Glutamatergic neuron (in vitro differentiated cells): ENCODE measurements at regions not wholly inside any gene's neighbourhood (a gene's known extent, or its start where the extent isn't known, plus 50 kb on each side); places are given as distances from the start of the nearest gene placed in this dataset.

Experiments used
- DNase-seq: peaks from one replicate; pipeline ENCODE4 v3.0.0; 2022
- H3K27ac Mint-ChIP-seq: one replicate; pipeline ENCODE4 v1.8.0; 2020; ENCODE audit warnings: mild to moderate bottlenecking, mixed read lengths, inconsistent platforms; ENCODE audit not compliant: unreplicated experiment
- H3K27me3 Mint-ChIP-seq: one replicate; pipeline ENCODE4 v1.8.0; 2020; ENCODE audit warnings: mild to moderate bottlenecking, moderate library complexity, mixed read lengths, inconsistent platforms; ENCODE audit not compliant: unreplicated experiment
- H3K36me3 Mint-ChIP-seq: one replicate; pipeline ENCODE4 v1.8.0; 2020; ENCODE audit warnings: mild to moderate bottlenecking, mixed read lengths, inconsistent platforms; ENCODE audit not compliant: unreplicated experiment
- H3K4me1 Mint-ChIP-seq: one replicate; pipeline ENCODE4 v1.8.0; 2020; ENCODE audit warnings: mild to moderate bottlenecking, low read depth, mixed read lengths, inconsistent platforms; ENCODE audit not compliant: unreplicated experiment
- H3K4me3 Mint-ChIP-seq: one replicate; pipeline ENCODE4 v1.8.0; 2020; ENCODE audit warnings: mild to moderate bottlenecking, mixed read lengths, inconsistent platforms; ENCODE audit not compliant: unreplicated experiment
- H3K9me3 Mint-ChIP-seq: one replicate; pipeline ENCODE4 v1.8.0; 2020; ENCODE audit warnings: mild to moderate bottlenecking, moderate library complexity, mixed read lengths, inconsistent platforms; ENCODE audit not compliant: unreplicated experiment
- TF ChIP-seq, protein P1 (sequence below): fragments of 200-600 bp; sonication (generic); IDR thresholded peaks from one replicate; pipeline ENCODE4 v1.5.0; 2021; ENCODE audit not compliant: partially characterized antibody, unreplicated experiment

DNA sequence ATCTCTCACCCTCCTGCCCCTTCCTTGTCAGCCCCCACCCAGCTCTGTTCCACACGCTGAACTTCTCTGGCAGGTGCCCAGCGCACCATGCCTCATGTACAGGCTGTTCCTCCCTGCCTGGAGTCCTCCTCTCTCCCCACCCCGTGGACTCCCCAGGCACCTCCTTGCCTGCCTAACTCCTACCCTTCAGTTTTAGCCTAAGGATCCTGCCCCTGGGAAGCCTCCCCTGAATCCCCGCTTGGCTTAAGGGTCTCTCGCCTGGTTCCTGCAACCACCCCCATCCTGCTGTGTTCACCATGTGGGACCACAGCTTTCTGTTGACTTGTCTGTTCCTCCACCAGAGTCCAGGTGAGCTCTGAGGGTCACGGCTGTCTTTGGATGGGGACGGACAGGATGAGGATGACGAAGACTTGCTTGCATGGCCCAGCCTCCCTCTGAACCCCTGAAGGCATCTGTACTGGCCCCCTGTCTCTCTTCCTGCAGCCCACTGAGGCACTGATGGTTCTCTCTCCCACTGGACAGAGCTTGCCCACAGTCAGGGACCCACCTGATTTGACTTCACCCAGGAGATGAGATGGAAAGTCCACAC, 153.2 kb upstream of the C1orf174 start:
- H3K36me3 Mint-ChIP-seq: no peaks in the 10 kb centered on the region
- H3K27me3 Mint-ChIP-seq: peaks cover 2% of the 10 kb centered on the region
- H3K9me3 Mint-ChIP-seq: peaks cover 9% of the 10 kb centered on the region
- no peak overlapping the region for H3K4me3 Mint-ChIP-seq
- no peak for DNase-seq
- H3K27ac Mint-ChIP-seq: no peak overlapping the region
- TF ChIP-seq, protein P1, sequence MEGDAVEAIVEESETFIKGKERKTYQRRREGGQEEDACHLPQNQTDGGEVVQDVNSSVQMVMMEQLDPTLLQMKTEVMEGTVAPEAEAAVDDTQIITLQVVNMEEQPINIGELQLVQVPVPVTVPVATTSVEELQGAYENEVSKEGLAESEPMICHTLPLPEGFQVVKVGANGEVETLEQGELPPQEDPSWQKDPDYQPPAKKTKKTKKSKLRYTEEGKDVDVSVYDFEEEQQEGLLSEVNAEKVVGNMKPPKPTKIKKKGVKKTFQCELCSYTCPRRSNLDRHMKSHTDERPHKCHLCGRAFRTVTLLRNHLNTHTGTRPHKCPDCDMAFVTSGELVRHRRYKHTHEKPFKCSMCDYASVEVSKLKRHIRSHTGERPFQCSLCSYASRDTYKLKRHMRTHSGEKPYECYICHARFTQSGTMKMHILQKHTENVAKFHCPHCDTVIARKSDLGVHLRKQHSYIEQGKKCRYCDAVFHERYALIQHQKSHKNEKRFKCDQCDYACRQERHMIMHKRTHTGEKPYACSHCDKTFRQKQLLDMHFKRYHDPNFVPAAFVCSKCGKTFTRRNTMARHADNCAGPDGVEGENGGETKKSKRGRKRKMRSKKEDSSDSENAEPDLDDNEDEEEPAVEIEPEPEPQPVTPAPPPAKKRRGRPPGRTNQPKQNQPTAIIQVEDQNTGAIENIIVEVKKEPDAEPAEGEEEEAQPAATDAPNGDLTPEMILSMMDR: no peak
- no peaks in the 10 kb centered on the region for H3K4me1 Mint-ChIP-seq

- TF ChIP-seq, protein P1: no peak
- DNase-seq: no peak
- Mint-ChIP-seq H3K4me1 (no peaks in the 10 kb centered on the region), H3K27ac (no peak overlapping the region), H3K27me3 (peaks cover 2% of the 10 kb centered on the region), H3K4me3 (no peak overlapping the region), H3K36me3 (no peaks in the 10 kb centered on the region), H3K9me3 (peaks cover 9% of the 10 kb centered on the region)
Observed at GRCh38 chr1:4053774-4054173, 153.7 kb upstream of the C1orf174 start.

DNA sequence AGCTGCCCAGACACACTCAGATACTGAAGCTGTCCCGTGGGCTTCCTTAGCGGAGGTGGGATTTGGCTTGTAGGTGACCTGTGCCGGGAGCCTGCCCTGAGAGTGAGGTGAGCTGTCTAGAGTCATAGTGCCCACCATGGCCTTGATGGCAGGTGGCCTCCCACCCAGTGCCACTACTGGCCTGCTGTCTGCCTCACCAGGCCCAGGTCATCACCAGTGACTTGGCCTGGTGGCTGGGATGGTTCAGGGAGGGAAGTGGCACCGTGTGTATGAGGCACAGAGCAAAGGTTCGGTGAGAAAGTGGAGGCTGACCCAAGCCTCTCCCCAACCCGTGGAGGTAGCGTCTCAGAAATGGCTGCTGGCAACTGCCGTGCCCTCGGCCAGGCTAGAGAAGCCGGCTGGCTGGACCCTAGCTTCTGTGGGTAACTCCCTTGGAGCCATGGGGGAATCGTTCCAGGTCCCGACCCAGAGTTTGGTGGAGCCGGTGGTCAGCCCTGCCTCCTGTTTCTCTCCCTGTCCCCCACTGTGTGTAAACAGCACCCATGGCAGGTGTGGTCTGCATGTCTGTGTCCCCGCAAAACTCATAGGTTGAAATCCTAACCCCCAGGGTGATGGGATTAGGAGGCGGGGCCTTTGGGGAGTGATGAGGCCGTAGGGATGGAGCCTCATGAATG, 155.4 kb upstream of the C1orf174 start:
- no peaks in the 10 kb centered on the region for H3K4me1 Mint-ChIP-seq

DNA sequence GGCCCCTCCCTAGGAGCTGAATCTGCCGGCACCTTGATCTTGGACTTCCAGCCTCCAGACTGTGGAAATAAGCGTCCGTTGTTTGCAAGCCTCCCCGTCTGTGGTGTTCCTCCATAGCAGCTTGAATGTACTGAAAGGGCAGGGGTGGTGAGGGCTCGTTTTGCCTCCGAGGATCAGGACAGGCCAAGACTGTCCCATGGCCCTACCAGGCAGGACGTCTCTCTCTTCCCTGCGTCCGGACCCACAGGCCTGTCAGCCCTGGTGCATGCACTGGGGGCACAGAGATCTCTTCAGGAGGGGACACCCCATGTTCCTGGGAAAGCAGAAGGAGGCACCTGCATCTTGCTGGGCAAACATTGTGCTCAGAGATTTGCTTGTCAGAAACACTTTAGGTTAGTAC, 156.3 kb upstream of the C1orf174 start:
- TF ChIP-seq, protein P1: no peak
- Mint-ChIP-seq H3K4me3 (no peak overlapping the region), H3K4me1 (no peaks in the 10 kb centered on the region), H3K27me3 (peaks cover 2% of the 10 kb centered on the region), H3K9me3 (peaks cover 9% of the 10 kb centered on the region), H3K27ac (no peak overlapping the region), H3K36me3 (no peaks in the 10 kb centered on the region)
- no peak for DNase-seq

More for the DNA sequence above, 155.4 kb upstream of the C1orf174 start:
- H3K4me3 Mint-ChIP-seq: no peak overlapping the region
- TF ChIP-seq, protein P1: no peak
- peaks cover 9% of the 10 kb centered on the region for H3K9me3 Mint-ChIP-seq
- no peak for DNase-seq
- H3K36me3 Mint-ChIP-seq: no peaks in the 10 kb centered on the region
- H3K27ac Mint-ChIP-seq: no peak overlapping the region
- peaks cover 2% of the 10 kb centered on the region for H3K27me3 Mint-ChIP-seq

- DNase-seq: no peak
- no peaks in the 10 kb centered on the region for H3K36me3 Mint-ChIP-seq
- peaks cover 2% of the 10 kb centered on the region for H3K27me3 Mint-ChIP-seq
- no peak overlapping the region for H3K27ac Mint-ChIP-seq
- H3K9me3 Mint-ChIP-seq: peaks cover 9% of the 10 kb centered on the region
- TF ChIP-seq, protein P1: no peak
- no peaks in the 10 kb centered on the region for H3K4me1 Mint-ChIP-seq
- no peak overlapping the region for H3K4me3 Mint-ChIP-seq
Observed at GRCh38 chr1:4056989-4057388, 156.9 kb upstream of the C1orf174 start.
